ENCODE measurements at regions not wholly inside any gene's neighbourhood (a gene's known extent, or its start where the extent isn't known, plus 50 kb on each side); places are given as distances from the start of the nearest gene placed in this dataset.

DNA sequence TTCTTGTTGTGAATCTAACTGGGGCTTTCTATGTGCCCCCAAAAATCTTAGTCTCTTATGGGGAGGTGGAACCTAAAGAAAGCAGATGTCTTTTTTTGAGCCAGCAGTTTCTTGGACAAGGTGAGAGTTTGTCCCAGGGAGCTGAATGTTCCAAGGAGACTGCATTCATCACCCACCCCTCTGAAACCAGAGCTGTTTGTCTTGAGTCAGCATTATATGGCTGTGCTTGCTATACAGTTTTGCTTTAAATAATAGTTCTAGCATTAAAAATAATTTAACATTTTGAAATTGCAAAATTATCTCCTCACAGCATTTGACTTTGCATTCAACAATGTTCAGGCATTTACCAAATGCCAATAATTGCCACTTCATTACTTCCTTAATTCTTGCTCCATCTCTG is 813.3 kb downstream of the BCL11B start:
- no peak for DNase-seq

- DNase-seq: no peak
These were observed 809.1 kb downstream of the BCL11B start for GRCh38 chr14:98462908-98463307.

GRCh38 chr14:98466807-98467206 is 805.2 kb downstream of the BCL11B start:
- no peak for DNase-seq

DNA sequence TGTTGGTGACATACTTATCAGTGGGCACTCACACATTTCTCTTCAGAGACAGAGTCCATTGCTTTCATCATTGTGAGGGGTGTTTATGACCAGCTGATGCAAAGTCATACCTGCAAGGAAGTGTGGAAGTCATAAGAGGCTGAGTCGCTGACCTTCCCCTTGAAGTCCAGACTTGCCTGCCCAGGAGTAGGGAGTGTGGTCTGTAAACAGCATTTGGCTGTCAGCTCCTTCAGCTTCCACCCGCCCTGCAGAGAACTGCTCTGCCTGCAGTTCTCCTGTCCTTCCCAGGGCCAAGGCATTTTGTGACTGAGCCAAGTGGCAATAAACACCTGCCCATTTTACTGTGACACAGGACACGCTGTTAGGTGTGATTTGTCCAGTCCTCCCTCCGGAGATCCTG is 801.3 kb downstream of the BCL11B start:
- no peak for DNase-seq

GRCh38 chr14:98474900-98475299 is 797.1 kb downstream of the BCL11B start:
- DNase-seq: no peak

- no peak for DNase-seq
These were observed 794.1 kb downstream of the BCL11B start for GRCh38 chr14:98477935-98478334.

DNA sequence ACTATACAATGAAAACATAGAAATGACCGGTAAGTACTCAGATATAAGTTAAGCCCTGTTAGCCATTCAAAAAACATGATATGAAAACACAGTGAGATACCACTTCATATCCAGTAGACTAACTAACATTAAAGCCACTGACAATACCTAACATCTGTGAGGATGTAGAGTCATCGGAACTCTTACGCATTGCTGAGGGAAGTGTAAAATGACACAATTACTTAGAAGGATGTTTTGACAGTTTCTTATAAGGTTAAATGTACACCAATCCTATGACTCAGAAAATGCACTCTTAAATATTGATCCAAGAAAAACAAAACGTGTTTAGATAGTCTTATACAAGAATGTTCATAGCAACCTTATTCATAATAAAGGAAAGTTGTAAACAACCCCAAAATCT is 782.9 kb downstream of the BCL11B start:
- no peak for DNase-seq

DNA sequence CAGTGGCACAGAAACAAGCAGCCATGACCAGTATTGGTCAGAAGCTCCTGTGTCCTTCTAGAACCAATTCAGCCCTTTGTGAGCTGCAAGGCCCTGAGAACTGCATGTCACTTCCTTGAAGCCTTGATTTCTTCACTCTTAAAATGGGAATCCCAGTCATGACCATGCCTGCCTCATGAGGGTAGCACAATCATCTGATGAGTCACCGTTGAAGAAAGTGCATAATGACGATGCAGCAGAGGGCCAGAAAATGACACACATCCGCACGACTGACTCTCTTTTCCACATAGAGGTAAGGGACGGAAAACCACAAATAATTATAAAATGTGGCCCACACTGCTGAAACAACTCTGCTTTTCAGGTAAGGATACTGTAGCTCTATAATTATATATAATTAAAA is 777.4 kb downstream of the BCL11B start:
- DNase-seq: no peak

- DNase-seq: peak in 1 of 2 experiments; percentile 5
These were observed 773.7 kb downstream of the BCL11B start for GRCh38 chr14:98498019-98498885.

- DNase-seq: no peak
These were observed 770.7 kb downstream of the BCL11B start for GRCh38 chr14:98501335-98501734.

DNA sequence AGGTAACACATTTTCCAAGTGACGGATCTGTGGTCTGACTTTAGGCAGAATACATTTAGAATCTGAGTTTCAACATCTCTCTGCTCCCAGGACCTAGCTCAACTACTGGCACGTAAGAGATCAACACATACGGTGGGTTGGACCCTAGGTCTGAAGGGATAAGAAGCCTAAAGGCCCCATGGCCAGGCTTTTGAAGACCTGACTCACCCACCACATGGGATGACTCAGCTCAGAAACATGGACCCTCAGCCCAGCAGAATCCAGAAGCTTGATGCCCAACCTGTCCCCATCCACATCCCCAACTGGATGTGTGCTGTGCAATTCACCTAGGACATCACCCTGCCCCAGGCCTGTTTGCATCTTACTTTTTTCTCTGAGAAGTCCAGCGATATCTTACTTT is 770.2 kb downstream of the BCL11B start:
- no peak for DNase-seq

DNA sequence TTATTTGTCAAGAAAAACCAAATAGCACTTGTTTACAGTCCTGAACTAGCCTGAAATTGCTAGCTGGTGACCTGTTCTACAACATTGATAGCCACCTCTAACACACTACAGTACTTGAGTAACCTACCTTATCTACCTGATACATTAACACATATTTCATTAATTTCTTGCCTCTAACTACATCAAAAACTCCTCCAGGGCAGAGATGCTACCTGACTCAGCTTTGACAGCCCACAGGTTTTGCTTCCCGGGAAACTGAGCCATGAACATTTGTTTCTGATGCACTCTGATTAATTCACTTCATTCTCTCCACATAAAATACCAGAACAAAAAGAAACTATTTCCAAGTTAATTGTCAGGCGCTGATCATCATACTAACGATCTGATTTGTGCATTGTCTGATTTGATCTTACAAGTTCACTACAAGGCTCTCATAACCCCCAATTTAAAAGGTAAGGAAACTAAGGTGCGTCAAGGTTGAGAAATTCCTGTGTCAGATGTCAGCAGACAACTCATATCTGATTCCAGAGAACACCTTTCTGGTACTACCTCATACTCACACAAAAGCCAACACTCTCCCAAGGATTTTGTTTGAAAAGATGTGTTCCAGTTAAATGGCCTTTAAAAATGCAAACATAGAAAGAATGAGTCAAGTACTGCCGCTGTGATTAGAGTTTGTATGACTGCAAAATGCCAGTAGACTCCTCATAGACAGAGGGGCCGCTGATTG is 768.7 kb downstream of the BCL11B start:
- no peak for DNase-seq

GRCh38 chr14:98507264-98507663 is 764.7 kb downstream of the BCL11B start:
- DNase-seq: no peak

- DNase-seq: no peak
These were observed 761.6 kb downstream of the BCL11B start for GRCh38 chr14:98510392-98510791.

DNA sequence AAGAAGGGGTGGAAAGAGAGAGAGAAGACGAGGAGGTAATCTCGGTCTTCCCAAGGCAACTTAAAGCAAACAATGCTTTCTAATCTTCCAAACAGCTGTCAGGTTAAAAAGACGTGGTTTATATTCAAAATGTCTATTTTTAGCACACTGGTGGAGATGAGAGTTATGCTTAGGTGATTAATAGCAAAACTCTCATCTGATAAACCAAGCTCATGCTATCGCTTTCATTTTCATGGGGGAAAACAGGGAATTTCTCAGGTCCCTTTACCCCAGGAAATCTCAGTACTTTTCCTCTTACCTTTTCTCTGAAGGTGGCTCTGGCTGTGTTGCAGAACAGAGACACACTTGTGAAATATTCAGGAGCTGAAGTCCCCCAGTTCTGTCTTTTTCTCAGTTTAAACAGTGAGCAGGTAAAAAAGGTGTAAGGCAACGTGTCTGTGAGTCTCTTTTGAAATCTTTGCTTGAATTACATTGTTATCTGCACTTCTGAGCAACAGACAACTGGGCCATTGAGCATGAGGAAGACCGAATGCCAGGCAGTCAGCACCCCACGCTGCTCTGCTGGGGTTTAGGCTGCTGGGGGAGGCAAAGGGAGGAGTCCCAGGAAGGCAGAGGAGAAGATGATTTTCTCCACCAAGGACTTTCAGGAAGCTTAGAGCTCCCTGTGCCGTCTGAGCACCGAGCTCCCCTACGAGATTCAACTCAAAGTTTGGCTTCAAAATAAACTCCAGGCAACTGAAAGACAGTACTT is 759.3 kb downstream of the BCL11B start:
- no peak for DNase-seq

- no peak for DNase-seq
These were observed 758.4 kb downstream of the BCL11B start for GRCh38 chr14:98513558-98513957.

GRCh38 chr14:98514016-98514415 is 758.0 kb downstream of the BCL11B start:
- DNase-seq: no peak

DNA sequence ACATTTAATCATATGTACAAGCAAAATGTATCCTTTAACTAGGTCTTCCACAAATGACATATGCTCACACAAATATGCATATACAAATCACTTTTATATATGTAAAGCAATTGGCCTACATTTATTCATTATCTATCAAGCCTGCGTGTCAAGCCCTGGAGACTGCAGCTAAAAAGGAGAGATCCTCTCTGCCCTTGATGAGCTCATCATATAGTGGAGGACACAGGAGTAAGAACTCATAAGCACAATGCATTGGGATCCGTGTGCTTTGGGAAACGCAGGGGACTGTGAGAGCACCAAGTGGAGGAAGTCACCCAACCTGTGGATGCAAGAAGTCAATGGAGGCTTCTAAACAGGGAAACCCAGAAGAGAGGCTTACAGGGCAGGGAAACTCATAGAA is 735.7 kb downstream of the BCL11B start:
- DNase-seq: no peak

- DNase-seq: no peak
These were observed 729.7 kb downstream of the BCL11B start for GRCh38 chr14:98542316-98542715.

DNA sequence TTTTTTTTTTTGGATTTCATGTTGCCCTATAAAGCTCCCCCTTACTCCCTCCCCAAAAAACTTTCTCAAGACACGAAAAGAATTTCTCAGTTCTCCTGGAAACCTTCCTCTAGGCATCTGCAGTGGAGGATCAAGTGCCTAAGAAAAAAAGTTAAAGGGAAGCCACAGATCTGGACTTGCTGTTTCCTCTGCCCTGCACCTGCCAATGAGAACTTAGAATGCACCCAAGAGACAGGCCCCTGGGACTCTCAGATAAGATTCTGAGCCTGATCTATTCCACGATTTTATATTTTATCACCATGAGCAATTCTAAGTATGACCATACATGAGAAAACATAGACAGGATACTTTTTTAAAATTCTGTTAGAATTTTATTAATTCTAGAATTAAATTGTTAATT is 728.9 kb downstream of the BCL11B start:
- no peak for DNase-seq

DNA sequence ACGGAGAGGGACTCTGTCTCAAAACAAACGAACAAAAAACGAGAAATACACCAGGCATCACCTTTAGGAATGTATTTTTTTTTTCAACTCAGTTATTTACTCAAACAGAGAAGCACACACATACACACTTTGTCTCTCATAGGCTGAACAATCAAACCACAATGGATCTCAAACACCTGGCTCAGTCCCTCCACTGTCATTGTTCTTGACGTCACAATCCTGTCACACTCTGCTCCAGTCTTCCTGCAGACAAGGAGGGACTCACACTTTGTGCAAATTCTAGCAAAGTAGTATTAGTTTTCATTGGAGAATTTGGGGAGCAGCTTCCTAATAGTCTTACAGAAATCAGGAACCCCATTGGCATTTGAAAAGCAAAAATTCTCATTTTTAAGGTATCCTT is 727.8 kb downstream of the BCL11B start:
- no peak for DNase-seq

- no peak for DNase-seq
These were observed 726.8 kb downstream of the BCL11B start for GRCh38 chr14:98545181-98545580.

DNA sequence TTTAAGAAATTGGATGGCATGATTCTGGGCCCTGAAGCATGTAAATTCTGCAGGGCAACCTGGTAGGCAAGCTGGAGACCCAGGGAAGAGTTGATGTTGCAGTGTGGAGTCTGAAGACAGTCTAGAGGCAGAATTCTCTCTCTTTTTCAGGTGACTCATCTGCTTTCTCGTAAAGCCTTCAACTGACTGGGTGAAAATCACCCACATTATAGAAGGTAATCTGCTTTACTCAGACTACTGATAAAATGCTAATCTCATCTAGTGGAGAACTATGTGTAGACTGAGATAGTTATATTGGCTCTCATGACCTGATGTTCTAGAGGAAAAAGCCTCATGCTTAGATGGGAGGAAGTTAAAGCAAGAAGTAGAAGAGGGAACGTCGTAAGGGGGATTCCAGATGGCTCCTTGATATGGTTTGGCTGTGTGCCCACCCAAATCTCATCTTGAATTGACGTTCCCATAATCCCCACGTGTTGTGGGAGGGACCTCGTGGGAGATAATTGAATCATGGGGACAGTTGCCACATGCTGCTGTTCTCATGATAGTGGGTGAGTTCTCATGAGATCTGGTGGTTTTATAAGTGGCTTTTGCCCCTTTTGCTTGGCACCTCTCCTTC is 723.8 kb downstream of the BCL11B start:
- no peak for DNase-seq
